Transverse colon (tissue), 4 donors: ENCODE measurements at regions not wholly inside any gene's neighbourhood (a gene's known extent, or its start where the extent isn't known, plus 50 kb on each side); places are given as distances from the start of the nearest gene placed in this dataset.

Experiments used
- CTCF ChIP-seq, 5 experiments: fragments of 200-600 bp in 3 of 5; fragments of 450-650 bp in 2 of 5; sonication (generic) in 3 of 5; IDR thresholded peaks; 1 replicate in 2 of 5; 2 replicates in 3 of 5; pipeline ENCODE4 v1.5.1; 2016 to 2017; ENCODE audit warnings: antibody characterized with exemption in 5 of 5, inconsistent platforms in 3 of 5, mild to moderate bottlenecking in 2 of 5, moderate library complexity in 1 of 5
- EP300 ChIP-seq: sonication (generic); formaldehyde crosslinking; IDR thresholded peaks from one replicate; pipeline ENCODE4 v1.6.1; 2017; ENCODE audit warnings: antibody characterized with exemption, low read depth
- POLR2A ChIP-seq: fragments of 450-650 bp; IDR thresholded peaks from one replicate; pipeline ENCODE4 v1.6.1; 2016; ENCODE audit warnings: antibody characterized with exemption, mild to moderate bottlenecking, moderate library complexity
- POLR2AphosphoS5 ChIP-seq, 3 donors: sonication (generic); formaldehyde crosslinking; IDR thresholded peaks; one replicate each; pipeline ENCODE4 v1.6.1; 2016; ENCODE audit warnings: antibody characterized with exemption in 3 of 3

GRCh38 chr12:97306147-97306546 is 156.5 kb upstream of the RMST start:
- TF ChIP-seq CTCF (IDR thresholded peaks at IDR 0.05) (no peak), POLR2A (no peak), EP300 (no peak), POLR2AphosphoS5 (IDR thresholded peaks at IDR 0.05) (no peak)
